Psoas muscle (tissue), 7 donors: ENCODE measurements at regions not wholly inside any gene's neighbourhood (a gene's known extent, or its start where the extent isn't known, plus 50 kb on each side); places are given as distances from the start of the nearest gene placed in this dataset.

Experiments
- ATAC-seq, 4 donors: fragments of 200-7000 bp; cut with Tn5 transposase; one replicate each; pipeline ENCODE4 v1.9.1; 2020; ENCODE audit warnings: moderate library complexity in 3 of 4, mild to moderate bottlenecking in 2 of 4
- DNase-seq, 2 donors: peaks; one replicate each; pipeline ENCODE4 v3.0.0-alpha.2; 2020
- H3K27ac ChIP-seq: fragments of 200-600 bp; one replicate; pipeline ENCODE4 v1.8.0; 2022
- H3K27me3 ChIP-seq, 3 donors: fragments of 200-600 bp in 1 of 3; one replicate each; pipeline versions ENCODE4 v1.6.1 to v1.8.0; 2013 to 2022; ENCODE audit warnings: low read length in 2 of 3, mild to moderate bottlenecking in 2 of 3, moderate library complexity in 1 of 3; ENCODE audit not compliant: insufficient read depth in 3 of 3
- H3K36me3 ChIP-seq, 2 donors: fragments of 200-600 bp in 1 of 2; one replicate each; pipeline versions ENCODE4 v1.6.1 to v1.8.0; 2013 to 2022; ENCODE audit warnings: low read depth in 1 of 2, mild to moderate bottlenecking in 1 of 2, moderate library complexity in 1 of 2; ENCODE audit not compliant: insufficient read depth in 1 of 2
- H3K4me1 ChIP-seq: fragments of 200-600 bp; one replicate; pipeline ENCODE4 v1.8.0; 2022
- H3K4me3 ChIP-seq: fragments of 200-600 bp; one replicate; pipeline ENCODE4 v1.8.0; 2022; ENCODE audit warnings: mild to moderate bottlenecking
- H3K9me3 ChIP-seq: fragments of 200-600 bp; one replicate; pipeline ENCODE4 v1.8.0; 2022
- WGBS, 3 donors: extraction: QIAGEN DNeasy Blood & Tissue Kit; methylation state at CpG; one replicate each; pipeline versions ENCODE4 v1.1.6 to v1.1.7; 2013; 5-methylcytosine and 5-hydroxymethylcytosine counted together
- intact Hi-C, 2 donors: fragments of 100-400 bp; cut with DNase I; formaldehyde crosslinking; loops; one replicate each; pipeline versions ENCODE4 v1.11.0 to v1.14.2; 2022
- TF ChIP-seq, protein P1 (sequence below): fragments of 200-600 bp; IDR thresholded peaks from one replicate; pipeline ENCODE4 v1.8.0; 2022; ENCODE audit warnings: antibody characterized with exemption
- donor health status: healthy with polysubstance abuse.
- donor health status: DM: no; HTN: no; CAD: no; lungs with moderate emphysema.
- donor health status: Bipolar disorder and iron deficiency.
- donor health status: healthy.
- donor health status: DM: yes; HTN: yes; CAD: no.
- donor health status: DM: no; HTN: no; CAD: no.
- donor health status: DM: yes; HTN: yes; CAD: no.

DNA sequence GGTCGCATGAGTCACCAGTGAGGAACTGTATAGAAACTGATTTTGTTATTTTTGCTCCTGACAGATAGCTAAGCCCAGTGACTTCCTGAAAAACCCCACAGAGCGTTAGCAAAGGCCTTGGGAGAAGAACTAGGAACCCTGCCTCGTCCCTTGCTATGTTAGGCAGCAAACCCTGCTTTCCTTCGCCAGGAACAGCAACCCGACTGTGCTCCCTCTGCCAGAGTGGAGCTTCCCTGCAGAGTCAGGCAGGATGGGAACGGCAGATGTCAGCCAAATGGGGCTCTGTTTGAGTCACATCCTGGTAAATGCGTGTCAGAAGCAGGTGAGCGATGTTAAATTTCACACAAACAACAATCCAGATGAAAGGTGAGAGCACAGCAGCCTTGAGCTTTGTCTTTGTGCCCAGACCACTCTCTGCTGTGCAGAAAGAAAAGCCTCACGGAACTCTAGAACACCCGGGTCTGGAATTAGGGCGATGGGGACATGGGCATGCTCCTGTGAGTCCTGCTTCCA lies 186.6 kb downstream of the ADAMTS15 start:
- no peaks in the 10 kb centered on the region for H3K9me3 ChIP-seq
- no peak overlapping the region for H3K4me3 ChIP-seq
- TF ChIP-seq, protein P1, sequence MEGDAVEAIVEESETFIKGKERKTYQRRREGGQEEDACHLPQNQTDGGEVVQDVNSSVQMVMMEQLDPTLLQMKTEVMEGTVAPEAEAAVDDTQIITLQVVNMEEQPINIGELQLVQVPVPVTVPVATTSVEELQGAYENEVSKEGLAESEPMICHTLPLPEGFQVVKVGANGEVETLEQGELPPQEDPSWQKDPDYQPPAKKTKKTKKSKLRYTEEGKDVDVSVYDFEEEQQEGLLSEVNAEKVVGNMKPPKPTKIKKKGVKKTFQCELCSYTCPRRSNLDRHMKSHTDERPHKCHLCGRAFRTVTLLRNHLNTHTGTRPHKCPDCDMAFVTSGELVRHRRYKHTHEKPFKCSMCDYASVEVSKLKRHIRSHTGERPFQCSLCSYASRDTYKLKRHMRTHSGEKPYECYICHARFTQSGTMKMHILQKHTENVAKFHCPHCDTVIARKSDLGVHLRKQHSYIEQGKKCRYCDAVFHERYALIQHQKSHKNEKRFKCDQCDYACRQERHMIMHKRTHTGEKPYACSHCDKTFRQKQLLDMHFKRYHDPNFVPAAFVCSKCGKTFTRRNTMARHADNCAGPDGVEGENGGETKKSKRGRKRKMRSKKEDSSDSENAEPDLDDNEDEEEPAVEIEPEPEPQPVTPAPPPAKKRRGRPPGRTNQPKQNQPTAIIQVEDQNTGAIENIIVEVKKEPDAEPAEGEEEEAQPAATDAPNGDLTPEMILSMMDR, result no peak
- intact Hi-C loops, result no loop called here
- 34 to 40% (median 37%) methylated on average over 11 of the region's 11 CpGs for WGBS, 3 donors
- DNase-seq (peak in 1 of 2 donors; percentile 35), ATAC-seq (peak; percentile 57 to 63 (median 60))
- H3K36me3 ChIP-seq, result no peaks in the 10 kb centered on the region
- no peaks in the 10 kb centered on the region for H3K27me3 ChIP-seq
- H3K27ac ChIP-seq, result no peak overlapping the region
- H3K4me1 ChIP-seq, result peaks cover 7% of the 10 kb centered on the region

DNA sequence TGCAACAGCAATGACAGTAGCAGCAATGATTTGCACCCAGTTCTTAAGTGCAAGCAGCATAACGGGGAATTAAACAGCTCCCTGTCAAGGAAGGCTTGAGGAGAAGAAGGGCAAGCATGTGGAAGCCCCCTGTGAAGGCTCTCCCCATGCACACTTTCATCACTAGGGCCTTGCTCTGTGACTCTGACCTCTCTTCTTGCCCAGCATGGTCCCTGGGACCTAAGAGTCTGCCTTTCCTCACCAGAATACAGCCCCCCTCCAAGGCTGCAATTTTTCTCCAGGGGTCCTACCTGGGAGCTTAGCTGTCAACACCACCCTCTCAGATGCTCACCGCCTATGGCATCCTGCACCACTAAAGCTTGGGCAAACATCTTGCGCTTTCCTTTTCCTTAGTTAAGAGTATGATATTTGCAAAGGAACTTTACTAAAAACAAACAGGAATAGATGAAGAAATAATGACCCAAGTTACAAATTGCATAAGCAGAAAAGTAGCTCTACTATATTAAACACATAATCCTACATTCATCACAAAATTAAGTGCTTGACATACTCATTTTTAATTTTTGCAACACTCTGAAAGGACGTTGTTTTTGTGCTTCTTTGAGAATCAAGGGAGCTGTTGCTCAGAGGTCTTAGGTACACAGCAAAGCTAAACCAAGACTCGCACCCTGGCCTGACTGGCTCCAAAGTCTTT lies 187.6 kb downstream of the ADAMTS15 start:
- WGBS, 3 donors, result 96 to 97% (median 97%) methylated on average over 5 of the region's 5 CpGs
- H3K27me3 ChIP-seq, result no peaks in the 10 kb centered on the region
- DNase-seq, result no peak
- H3K36me3 ChIP-seq, result no peaks in the 10 kb centered on the region
- H3K9me3 ChIP-seq, result no peaks in the 10 kb centered on the region
- peaks cover 7% of the 10 kb centered on the region for H3K4me1 ChIP-seq
- H3K4me3 ChIP-seq, result no peak overlapping the region
- no peak overlapping the region for H3K27ac ChIP-seq
- no peak for ATAC-seq
- intact Hi-C loops, result no loop called here
- TF ChIP-seq, protein P1, result no peak

DNA sequence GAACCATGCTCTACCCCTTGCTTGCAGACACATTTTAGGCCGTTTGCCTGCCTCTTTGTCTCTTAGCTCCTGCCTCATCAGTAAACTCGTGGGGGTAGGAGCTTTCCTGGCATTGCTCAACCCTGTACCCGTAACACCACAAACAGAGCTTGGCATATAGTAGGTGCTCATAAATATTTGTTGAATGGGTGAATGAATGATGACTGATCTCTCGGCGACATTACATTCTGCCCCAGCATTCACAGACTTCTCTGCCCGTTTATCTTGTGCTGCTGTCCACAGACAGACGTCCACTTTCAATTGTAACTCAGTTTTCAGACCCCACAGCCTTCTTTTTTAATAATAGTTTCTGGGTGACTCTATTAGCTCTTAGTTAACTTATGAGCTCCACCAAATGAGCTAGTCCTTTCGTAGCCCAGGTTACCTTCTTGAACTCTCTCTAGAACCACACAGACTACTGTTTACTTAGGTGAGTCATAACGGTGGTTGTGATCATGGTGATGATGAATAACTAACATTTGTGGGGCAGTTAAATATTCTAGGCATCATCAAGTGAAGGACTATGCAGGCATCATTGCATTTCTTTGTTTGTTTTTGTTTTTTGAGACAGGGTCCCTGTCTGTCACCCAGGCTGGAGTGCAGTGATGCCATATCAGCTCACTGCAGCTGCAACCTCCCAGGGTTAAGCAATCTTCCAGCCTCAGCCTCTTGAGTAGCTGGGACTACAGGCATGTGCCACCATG lies 188.4 kb downstream of the ADAMTS15 start:
- TF ChIP-seq, protein P1, result no peak
- Histone ChIP-seq H3K9me3 (no peaks in the 10 kb centered on the region), H3K27ac (no peak overlapping the region), H3K27me3 (no peaks in the 10 kb centered on the region), H3K4me1 (peaks cover 7% of the 10 kb centered on the region), H3K4me3 (no peak overlapping the region), H3K36me3 (no peaks in the 10 kb centered on the region)
- ATAC-seq (no peak), DNase-seq (no peak)
- intact Hi-C loops, result no loop called here
- 85 to 90% (median 89%) methylated on average over 9 of the region's 9 CpGs for WGBS, 3 donors

DNA sequence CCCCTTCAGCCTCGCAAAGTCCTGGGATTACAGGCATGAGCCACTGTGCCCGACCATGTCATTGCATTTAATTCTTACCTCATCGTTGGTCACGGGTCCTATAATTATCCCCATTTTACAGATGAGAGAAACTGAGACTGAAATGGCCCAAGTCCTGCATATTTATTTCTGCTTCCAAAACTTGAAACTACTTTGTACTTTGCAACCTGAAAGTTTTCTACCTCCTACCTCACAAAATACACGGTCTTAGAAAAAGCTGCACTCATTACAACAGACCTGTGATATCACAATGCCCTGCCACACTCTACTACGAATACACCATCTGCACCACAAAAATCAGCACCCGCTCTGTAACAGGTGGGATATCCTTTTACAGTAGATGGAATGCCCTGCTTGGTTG lies 189.1 kb downstream of the ADAMTS15 start:
- no peak overlapping the region for H3K4me3 ChIP-seq
- ATAC-seq (peak in 1 of 4 donors; percentile 26), DNase-seq (no peak)
- TF ChIP-seq, protein P1, result no peak
- no peaks in the 10 kb centered on the region for H3K27me3 ChIP-seq
- WGBS, 3 donors, result 44 to 71% (median 54%) methylated on average over 7 of the region's 7 CpGs
- intact Hi-C loops, result no loop called here
- no peaks in the 10 kb centered on the region for H3K36me3 ChIP-seq
- H3K27ac ChIP-seq, result no peak overlapping the region
- H3K9me3 ChIP-seq, result no peaks in the 10 kb centered on the region
- H3K4me1 ChIP-seq, result peaks cover 7% of the 10 kb centered on the region
